HG03159 (cell line): ENCODE measurements at regions not wholly inside any gene's neighbourhood (a gene's known extent, or its start where the extent isn't known, plus 50 kb on each side); places are given as distances from the start of the nearest gene placed in this dataset.

Experiments used
- ATAC-seq: cut with Tn5 transposase; IDR thresholded peaks from one replicate; pipeline ENCODE4 v1.9.1; 2021; ENCODE audit warnings: mild to moderate bottlenecking, moderate library complexity; ENCODE audit not compliant: unreplicated experiment

GRCh38 chr10:78993261-78993945, 75.4 kb upstream of the ZMIZ1 start:
- ATAC-seq = no peak

- ATAC-seq = no peak
These were observed 72.6 kb upstream of the ZMIZ1 start for GRCh38 chr10:78995987-78996791.

DNA sequence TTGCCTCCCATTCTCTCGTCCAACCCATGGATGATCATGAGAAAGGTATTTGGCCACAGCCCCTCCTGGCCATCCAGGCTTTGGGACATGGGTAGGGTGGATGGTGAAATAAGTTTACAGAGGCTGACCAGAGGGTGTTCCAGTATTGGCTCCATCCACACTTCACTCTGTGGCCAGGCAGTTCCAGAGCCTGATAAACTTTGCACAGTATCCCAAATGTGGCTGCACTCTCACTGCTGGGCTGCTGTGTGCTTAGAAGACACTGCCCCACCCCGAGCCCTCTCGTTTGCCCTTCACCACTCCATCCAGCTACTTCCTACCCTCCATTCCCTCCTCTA, 72.0 kb upstream of the ZMIZ1 start:
- ATAC-seq = no peak

GRCh38 chr10:78997635-78998618, 70.8 kb upstream of the ZMIZ1 start:
- no peak for ATAC-seq

DNA sequence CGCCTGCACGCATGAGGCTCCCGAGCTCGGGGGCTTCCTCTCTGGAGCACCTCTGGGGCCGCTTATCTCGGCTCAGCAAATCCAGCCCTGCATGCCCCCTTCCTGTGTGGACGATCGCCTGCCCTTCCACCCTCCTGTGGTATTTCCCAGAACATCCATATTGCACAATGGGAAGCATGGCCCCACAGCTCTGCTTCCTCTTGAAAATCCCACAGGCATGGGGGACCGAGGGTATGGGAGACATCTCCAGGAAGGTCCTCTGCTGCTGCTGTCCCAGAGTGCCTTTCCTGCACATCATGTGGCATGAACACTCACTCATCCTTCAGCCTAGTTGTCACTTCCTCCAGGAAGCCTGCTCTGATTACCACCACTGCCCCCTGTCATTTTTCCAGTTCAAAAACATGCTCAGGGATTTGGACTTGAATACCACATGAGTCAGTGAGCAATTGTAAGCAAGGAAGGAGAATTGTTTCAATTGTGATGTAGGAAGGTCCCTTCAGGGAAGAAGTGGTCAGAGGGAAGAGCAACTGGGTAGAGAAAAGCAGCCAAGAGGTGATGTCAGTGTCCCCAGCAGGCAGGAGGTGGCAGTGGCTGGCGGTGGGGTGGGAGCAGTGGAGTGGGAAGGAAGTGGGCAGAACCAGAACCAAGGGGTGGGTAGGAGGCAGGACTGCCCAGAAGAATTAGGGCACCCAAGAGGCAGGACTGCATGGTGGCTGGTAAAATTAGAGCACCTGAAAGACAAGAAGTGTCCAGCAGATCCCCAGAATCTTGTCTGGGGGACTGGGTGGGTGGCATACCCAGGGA, 67.5 kb upstream of the ZMIZ1 start:
- ATAC-seq = no peak

- ATAC-seq = no peak
These were observed 66.4 kb upstream of the ZMIZ1 start for GRCh38 chr10:79002336-79002735.

GRCh38 chr10:79003183-79004100, 65.3 kb upstream of the ZMIZ1 start:
- no peak for ATAC-seq

- ATAC-seq = no peak
These were observed 64.5 kb upstream of the ZMIZ1 start for GRCh38 chr10:79004311-79004710.

GRCh38 chr10:79005126-79005810, 63.5 kb upstream of the ZMIZ1 start:
- ATAC-seq = no peak

DNA sequence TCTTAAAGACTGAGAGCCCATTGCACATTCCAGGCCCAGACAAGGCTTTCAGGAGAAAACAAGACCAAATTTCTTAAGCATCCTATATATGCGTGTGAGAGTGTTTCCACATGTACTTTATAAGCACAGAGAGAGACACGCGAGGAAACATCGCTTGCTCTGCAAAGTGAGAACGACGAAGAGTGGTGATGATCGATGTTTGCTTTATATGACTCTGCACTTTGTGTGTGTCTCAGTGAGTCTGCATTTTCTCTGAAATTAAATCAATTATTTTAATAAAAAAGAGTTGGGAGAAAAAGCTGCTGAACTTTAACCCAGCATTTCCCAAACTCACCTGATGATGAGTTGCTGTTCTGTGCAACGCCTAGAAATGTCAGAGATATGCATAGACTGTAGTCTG, 61.7 kb upstream of the ZMIZ1 start:
- no peak for ATAC-seq

- no peak for ATAC-seq
These were observed 61.1 kb upstream of the ZMIZ1 start for GRCh38 chr10:79007421-79008319.

GRCh38 chr10:79009145-79009544, 59.6 kb upstream of the ZMIZ1 start:
- no peak for ATAC-seq

- no peak for ATAC-seq
These were observed 56.2 kb upstream of the ZMIZ1 start for GRCh38 chr10:79012567-79012966.

DNA sequence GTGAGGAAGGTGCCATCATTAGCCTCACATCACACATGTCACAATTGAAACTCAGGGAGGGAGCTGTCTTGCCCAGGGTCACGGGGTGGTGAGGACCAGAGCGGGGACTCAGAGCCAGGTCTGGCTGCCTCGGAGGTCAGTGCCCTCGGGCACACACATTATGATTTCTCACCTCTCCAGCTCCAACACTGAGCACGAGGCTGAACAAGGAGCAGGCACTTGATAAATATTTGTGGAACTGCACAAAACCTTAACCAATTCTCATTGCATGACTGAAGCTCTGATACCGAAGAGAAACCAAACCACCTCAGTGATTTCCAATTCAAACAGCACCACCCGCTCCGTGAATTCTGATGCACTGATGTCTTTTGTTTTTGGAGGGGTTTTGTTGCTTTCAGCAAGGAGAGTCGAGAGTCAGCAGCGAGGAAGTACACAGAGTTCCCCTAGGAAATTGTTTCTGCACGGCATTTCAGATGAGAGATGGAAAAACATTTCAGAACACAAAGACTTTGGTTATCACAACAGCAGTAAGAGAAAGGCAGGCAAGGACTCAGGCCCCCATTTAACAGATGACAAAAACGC, 55.3 kb upstream of the ZMIZ1 start:
- ATAC-seq = no peak

DNA sequence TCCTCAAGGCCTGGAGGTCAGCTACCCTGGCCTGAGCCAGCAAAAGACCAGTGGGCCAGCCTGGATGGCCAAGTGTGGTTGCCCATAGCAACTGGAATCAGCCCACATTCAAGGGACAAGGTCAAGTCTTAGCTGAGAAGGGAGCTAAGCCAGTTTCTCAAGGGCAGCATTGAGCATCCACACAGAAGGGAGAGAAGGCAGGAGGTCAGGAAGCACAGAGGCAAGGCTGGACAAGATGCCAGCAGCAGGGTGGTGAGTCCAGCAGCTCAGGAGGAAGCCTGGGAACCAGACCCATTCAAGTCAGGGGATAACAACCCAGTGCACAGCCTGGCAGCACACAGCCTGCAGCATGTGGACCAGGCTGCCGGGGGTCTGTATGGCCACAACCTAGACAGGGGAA, 54.0 kb upstream of the ZMIZ1 start:
- no peak for ATAC-seq

DNA sequence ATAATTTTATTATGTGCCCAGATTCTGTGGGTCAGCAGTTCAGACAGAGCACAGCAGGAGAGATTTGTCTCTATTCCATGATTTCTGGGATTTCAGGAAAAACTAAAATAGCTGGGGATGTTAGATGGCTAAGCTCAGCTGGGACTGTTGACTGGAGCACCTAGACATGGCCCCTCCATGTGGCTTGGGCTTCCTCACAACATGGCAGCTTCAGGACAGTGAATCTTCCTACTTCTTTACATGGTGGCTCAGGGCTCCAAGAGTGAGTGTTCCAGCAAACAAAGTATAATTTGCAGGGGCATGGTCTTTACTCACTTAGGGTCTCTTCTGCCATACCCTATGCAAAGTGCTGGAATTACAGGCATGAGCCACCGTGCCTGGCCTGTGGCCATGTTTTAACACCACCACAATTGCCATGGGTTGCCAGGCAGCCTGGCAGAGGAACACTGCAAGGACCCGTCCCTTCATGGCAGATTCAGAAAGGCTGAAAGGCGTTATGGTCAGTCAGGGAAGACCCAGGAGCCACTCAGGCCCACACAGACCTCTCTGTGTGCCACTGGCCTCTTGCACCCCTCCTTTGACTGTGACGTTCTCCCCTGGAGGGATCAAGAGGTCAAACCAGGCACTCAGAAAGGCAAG, 50.8 kb upstream of the ZMIZ1 start:
- ATAC-seq = no peak

GRCh38 chr10:79018521-79019011, 50.2 kb upstream of the ZMIZ1 start:
- no peak for ATAC-seq
